Retina (tissue), 1 donor: ENCODE measurements at regions not wholly inside any gene's neighbourhood (a gene's known extent, or its start where the extent isn't known, plus 50 kb on each side); places are given as distances from the start of the nearest gene placed in this dataset.
"Not testable (repeated sequence)": the region's sequence is repeated elsewhere in the genome, so short reads cannot be mapped to it uniquely, and the experiment has no call there.

Source experiments
- DNase-seq: peaks from one replicate; pipeline ENCODE4 v3.0.0-alpha.2; 2016

- DNase-seq: peak; percentile 15
Observed at GRCh38 chr6:141443668-141444289, 688.9 kb upstream of the GJE1 start.

GRCh38 chr6:141443032-141443431 is 689.7 kb upstream of the GJE1 start:
- DNase-seq: no peak

GRCh38 chr6:141439513-141439912 is 693.2 kb upstream of the GJE1 start:
- no peak for DNase-seq

- DNase-seq: no peak
Observed at GRCh38 chr6:141437685-141438084, 695.0 kb upstream of the GJE1 start.

- no peak for DNase-seq
Observed at GRCh38 chr6:141437011-141437410, 695.7 kb upstream of the GJE1 start.

GRCh38 chr6:141426400-141426980 is 706.2 kb upstream of the GJE1 start:
- no peak for DNase-seq

GRCh38 chr6:141421378-141421777 is 711.3 kb upstream of the GJE1 start:
- no peak for DNase-seq

GRCh38 chr6:141418076-141418475 is 714.6 kb upstream of the GJE1 start:
- no peak for DNase-seq

- DNase-seq: no peak
Observed at GRCh38 chr6:141415896-141416295, 716.8 kb upstream of the GJE1 start.

GRCh38 chr6:141413196-141413595 is 719.5 kb upstream of the GJE1 start:
- no peak for DNase-seq

GRCh38 chr6:141406761-141407160 is 726.0 kb upstream of the GJE1 start:
- DNase-seq: no peak

GRCh38 chr6:141403827-141404226 is 728.9 kb upstream of the GJE1 start:
- DNase-seq: no peak

GRCh38 chr6:141403103-141403502 is 729.6 kb upstream of the GJE1 start:
- DNase-seq: no peak

GRCh38 chr6:141402489-141402888 is 730.2 kb upstream of the GJE1 start:
- DNase-seq: no peak

GRCh38 chr6:141401851-141402250 is 730.9 kb upstream of the GJE1 start:
- no peak for DNase-seq

- DNase-seq: no peak
Observed at GRCh38 chr6:141401168-141401567, 731.6 kb upstream of the GJE1 start.

GRCh38 chr6:141398949-141399348 is 733.8 kb upstream of the GJE1 start:
- no peak for DNase-seq

- DNase-seq: no peak
Observed at GRCh38 chr6:141395443-141396008, 737.2 kb upstream of the GJE1 start.

- no peak for DNase-seq
Observed at GRCh38 chr6:141394565-141395051, 738.1 kb upstream of the GJE1 start.

- no peak for DNase-seq
Observed at GRCh38 chr6:141394125-141394536, 738.6 kb upstream of the GJE1 start.

- no peak for DNase-seq
Observed at GRCh38 chr6:141393405-141394124, 739.2 kb upstream of the GJE1 start.

GRCh38 chr6:141391135-141391534 is 741.6 kb upstream of the GJE1 start:
- DNase-seq: not testable (repeated sequence)

GRCh38 chr6:141388666-141389065 is 744.1 kb upstream of the GJE1 start:
- no peak for DNase-seq

- no peak for DNase-seq
Observed at GRCh38 chr6:141370438-141370837, 762.3 kb upstream of the GJE1 start.
